Activated CD4-positive, alpha-beta memory T cell treated with anti-CD3 and anti-CD28 coated beads, Interleukin-2, amount 10 ng/mL, durations not matched to agents 7 days and 5 days (primary cell): ENCODE measurements at regions not wholly inside any gene's neighbourhood (a gene's known extent, or its start where the extent isn't known, plus 50 kb on each side); places are given as distances from the start of the nearest gene placed in this dataset.

Experiments
- CTCF ChIA-PET: fragments of 350-600 bp; sonication (Branson Sonifier 250); formaldehyde crosslinking; loops from one replicate; lab custom pipeline; 2021; ENCODE audit warnings: antibody characterized with exemption, inconsistent platforms; lab: Charles Lee
- POLR2A ChIA-PET: fragments of 350-600 bp; sonication (Branson Sonifier 250); formaldehyde crosslinking; loops from one replicate; lab custom pipeline; 2021; ENCODE audit warnings: antibody characterized with exemption; lab: Charles Lee
- DNase-seq: peaks from one replicate; pipeline ENCODE4 v3.0.0-alpha.2; 2020
- H3K27ac Mint-ChIP-seq: one replicate; pipeline ENCODE4 v1.8.0; 2021; ENCODE audit warnings: mild to moderate bottlenecking, mixed read lengths
- H3K27me3 Mint-ChIP-seq: one replicate; pipeline ENCODE4 v1.8.0; 2021; ENCODE audit warnings: mixed read lengths
- H3K36me3 Mint-ChIP-seq: one replicate; pipeline ENCODE4 v1.8.0; 2021; ENCODE audit warnings: low read depth, mixed read lengths
- H3K4me1 Mint-ChIP-seq: one replicate; pipeline ENCODE4 v1.8.0; 2021; ENCODE audit warnings: mixed read lengths
- H3K4me3 Mint-ChIP-seq: one replicate; pipeline ENCODE4 v1.8.0; 2021; ENCODE audit warnings: mild to moderate bottlenecking, mixed read lengths
- H3K9me3 Mint-ChIP-seq: one replicate; pipeline ENCODE4 v1.8.0; 2021; ENCODE audit warnings: mixed read lengths

- ChIA-PET CTCF (no interaction called here), POLR2A (interaction anchor here (1.0 kb wide), 1 partner anchor 199 kb away, joined by 3 read pairs; the partner anchor contains the start of gene NXT1)
- Mint-ChIP-seq H3K9me3 (no peaks in the 10 kb centered on the region), H3K36me3 (no peaks in the 10 kb centered on the region), H3K27ac (no peak overlapping the region), H3K4me3 (no peak overlapping the region), H3K4me1 (peaks cover 54% of the 10 kb centered on the region), H3K27me3 (peaks cover 3% of the 10 kb centered on the region)
- peak; percentile 11 for DNase-seq
Observed at GRCh38 chr20:23151008-23151703, 65.0 kb upstream of the CD93 start.

- POLR2A ChIA-PET, result interaction anchor here (1.0 kb wide), 2 partner anchors 10 to 200 kb away, joined by 3 read pairs; partner anchors contain the start of gene NXT1
- Mint-ChIP-seq H3K27ac (no peak overlapping the region), H3K4me1 (peaks cover 50% of the 10 kb centered on the region), H3K9me3 (no peaks in the 10 kb centered on the region), H3K4me3 (no peak overlapping the region), H3K27me3 (peaks cover 3% of the 10 kb centered on the region), H3K36me3 (no peaks in the 10 kb centered on the region)
- CTCF ChIA-PET, result interaction anchor here (1.0 kb wide), 1 partner anchor 8 kb away, joined by 4 read pairs; no protein-coding TSS in a partner anchor
- peak; percentile 12 for DNase-seq
Observed at GRCh38 chr20:23150304-23151007, 64.3 kb upstream of the CD93 start.

- H3K4me1 Mint-ChIP-seq, result peaks cover 46% of the 10 kb centered on the region
Observed at GRCh38 chr20:23149623-23150279, 63.6 kb upstream of the CD93 start.

GRCh38 chr20:23148731-23149570, 62.8 kb upstream of the CD93 start:
- CTCF ChIA-PET, result interaction anchor here (1.0 kb wide), 1 partner anchor 9 kb away, joined by 4 read pairs; no protein-coding TSS in a partner anchor
- peaks cover 51% of the 10 kb centered on the region for H3K4me1 Mint-ChIP-seq
- DNase-seq, result peak; percentile 14
- H3K36me3 Mint-ChIP-seq, result no peaks in the 10 kb centered on the region
- H3K4me3 Mint-ChIP-seq, result no peak overlapping the region
- H3K27ac Mint-ChIP-seq, result peak overlapping the region; percentile 90
- H3K9me3 Mint-ChIP-seq, result no peaks in the 10 kb centered on the region
- POLR2A ChIA-PET, result no interaction called here
- H3K27me3 Mint-ChIP-seq, result peaks cover 5% of the 10 kb centered on the region

More at GRCh38 chr20:23149623-23150279, 63.6 kb upstream of the CD93 start:
- H3K27ac Mint-ChIP-seq, result no peak overlapping the region
- CTCF ChIA-PET, result interaction anchor here (1.0 kb wide), 1 partner anchor 8 kb away, joined by 4 read pairs; no protein-coding TSS in a partner anchor
- no peak overlapping the region for H3K4me3 Mint-ChIP-seq
- no peaks in the 10 kb centered on the region for H3K36me3 Mint-ChIP-seq
- peak; percentile 9 for DNase-seq
- H3K27me3 Mint-ChIP-seq, result peaks cover 5% of the 10 kb centered on the region
- H3K9me3 Mint-ChIP-seq, result no peaks in the 10 kb centered on the region
- POLR2A ChIA-PET, result interaction anchor here (1.0 kb wide), 1 partner anchor 9 kb away, joined by 3 read pairs; no protein-coding TSS in a partner anchor

GRCh38 chr20:23147964-23148730, 62.0 kb upstream of the CD93 start:
- peaks cover 59% of the 10 kb centered on the region for H3K4me1 Mint-ChIP-seq
- CTCF ChIA-PET, result no interaction called here
- H3K9me3 Mint-ChIP-seq, result no peaks in the 10 kb centered on the region
- POLR2A ChIA-PET, result interaction anchor here (1.2 kb wide), 1 partner anchor 202 kb away, joined by 5 read pairs; the partner anchor contains the start of gene NXT1
- H3K36me3 Mint-ChIP-seq, result no peaks in the 10 kb centered on the region
- peak overlapping the region; percentile 90 for H3K27ac Mint-ChIP-seq
- peaks cover 5% of the 10 kb centered on the region for H3K27me3 Mint-ChIP-seq
- peak; percentile 66 for DNase-seq
- peak overlapping the region; percentile 1 for H3K4me3 Mint-ChIP-seq

- CTCF ChIA-PET, result no interaction called here
- no peak for DNase-seq
- peaks cover 5% of the 10 kb centered on the region for H3K27me3 Mint-ChIP-seq
- no peaks in the 10 kb centered on the region for H3K36me3 Mint-ChIP-seq
- POLR2A ChIA-PET, result interaction anchor here (1.2 to 1.3 kb wide), 2 partner anchors 12 to 202 kb away, joined by 5 read pairs; partner anchors contain the start of gene NXT1
- peaks cover 64% of the 10 kb centered on the region for H3K4me1 Mint-ChIP-seq
- H3K4me3 Mint-ChIP-seq, result no peak overlapping the region
- peak overlapping the region; percentile 90 for H3K27ac Mint-ChIP-seq
- H3K9me3 Mint-ChIP-seq, result no peaks in the 10 kb centered on the region
Observed at GRCh38 chr20:23147647-23147963, 61.5 kb upstream of the CD93 start.

GRCh38 chr20:23146857-23147637, 60.9 kb upstream of the CD93 start:
- ChIA-PET POLR2A (interaction anchor here (1.2 to 1.3 kb wide), 2 partner anchors 12 to 203 kb away, joined by 5 read pairs; partner anchors contain the start of gene NXT1), CTCF (no interaction called here)
- Mint-ChIP-seq H3K4me3 (no peak overlapping the region), H3K4me1 (peaks cover 65% of the 10 kb centered on the region), H3K27ac (peak overlapping the region; percentile 90), H3K36me3 (no peaks in the 10 kb centered on the region), H3K9me3 (no peaks in the 10 kb centered on the region), H3K27me3 (peaks cover 5% of the 10 kb centered on the region)
- no peak for DNase-seq

GRCh38 chr20:23146181-23146580, 60.1 kb upstream of the CD93 start:
- Mint-ChIP-seq H3K4me1 (peaks cover 69% of the 10 kb centered on the region), H3K36me3 (no peaks in the 10 kb centered on the region), H3K27ac (no peak overlapping the region), H3K27me3 (peaks cover 5% of the 10 kb centered on the region), H3K9me3 (no peaks in the 10 kb centered on the region), H3K4me3 (no peak overlapping the region)
- CTCF ChIA-PET, result no interaction called here
- POLR2A ChIA-PET, result interaction anchor here (1.3 kb wide), 1 partner anchor 13 kb away, joined by 5 read pairs; no protein-coding TSS in a partner anchor
- DNase-seq, result no peak

GRCh38 chr20:23145281-23145700, 59.2 kb upstream of the CD93 start:
- POLR2A ChIA-PET, result interaction anchor here (1.4 kb wide), 1 partner anchor 59 kb away, joined by 4 read pairs; the partner anchor contains the start of gene CD93
- Mint-ChIP-seq H3K36me3 (no peaks in the 10 kb centered on the region), H3K4me3 (no peak overlapping the region), H3K27me3 (peaks cover 5% of the 10 kb centered on the region), H3K27ac (peak overlapping the region; percentile 41), H3K4me1 (peaks cover 71% of the 10 kb centered on the region), H3K9me3 (no peaks in the 10 kb centered on the region)
- no peak for DNase-seq
- CTCF ChIA-PET, result no interaction called here

- POLR2A ChIA-PET, result interaction anchor here (1.4 kb wide), 1 partner anchor 59 kb away, joined by 4 read pairs; the partner anchor contains the start of gene CD93
Observed at GRCh38 chr20:23144856-23145255, 58.7 kb upstream of the CD93 start.

More at GRCh38 chr20:23144856-23145255, 58.7 kb upstream of the CD93 start:
- peaks cover 71% of the 10 kb centered on the region for H3K4me1 Mint-ChIP-seq
- H3K27ac Mint-ChIP-seq, result no peak overlapping the region
- no peak for DNase-seq
- no peak overlapping the region for H3K4me3 Mint-ChIP-seq
- H3K9me3 Mint-ChIP-seq, result no peaks in the 10 kb centered on the region
- CTCF ChIA-PET, result no interaction called here
- H3K36me3 Mint-ChIP-seq, result no peaks in the 10 kb centered on the region
- H3K27me3 Mint-ChIP-seq, result peaks cover 5% of the 10 kb centered on the region
